ENCODE measurements at regions not wholly inside any gene's neighbourhood (a gene's known extent, or its start where the extent isn't known, plus 50 kb on each side); places are given as distances from the start of the nearest gene placed in this dataset.

- no peak for ATAC-seq (replicated peaks)
- peaks cover 7% of the 10 kb centered on the region for H3K27me3 Mint-ChIP-seq
- peaks cover 10% of the 10 kb centered on the region for H3K4me1 Mint-ChIP-seq
- H3K9me3 Mint-ChIP-seq: no peaks in the 10 kb centered on the region
- H3K4me3 Mint-ChIP-seq: no peak overlapping the region
- H3K36me3 Mint-ChIP-seq (ENCODE audit: low read depth): no peaks in the 10 kb centered on the region
- no peak overlapping the region for H3K27ac Mint-ChIP-seq
Measured at GRCh38 chr3:72307438-72308115, 522.6 kb upstream of the PROK2 start.

DNA sequence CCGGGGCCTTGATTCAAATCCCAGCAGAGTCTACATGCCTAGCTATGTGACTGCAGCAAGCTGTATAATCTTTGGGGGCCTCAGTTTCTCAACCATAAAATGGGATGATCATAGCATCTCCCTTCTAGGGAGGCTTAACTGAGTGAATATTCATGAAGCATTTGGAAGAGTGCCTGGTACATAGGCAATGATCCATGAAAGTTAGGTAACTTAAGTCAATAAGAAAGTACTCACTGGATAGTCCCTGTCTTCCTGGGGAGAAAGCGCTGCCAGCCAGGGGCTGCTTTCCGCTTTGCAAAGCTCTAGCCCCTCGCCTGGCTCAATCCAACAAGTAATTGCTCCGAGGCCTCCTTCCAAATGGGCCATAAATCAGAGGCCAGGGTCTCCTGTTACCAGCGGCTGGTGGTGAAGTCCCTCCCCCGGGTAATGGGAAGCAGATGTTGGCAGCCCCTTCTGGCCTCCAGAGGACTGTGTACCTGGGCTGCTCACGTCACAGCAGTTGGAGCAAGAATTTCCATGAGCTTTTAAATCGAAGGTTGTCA lies 521.9 kb upstream of the PROK2 start:
- H3K36me3 Mint-ChIP-seq (ENCODE audit: low read depth): no peaks in the 10 kb centered on the region
- peaks cover 10% of the 10 kb centered on the region for H3K4me1 Mint-ChIP-seq
- no peak overlapping the region for H3K27ac Mint-ChIP-seq
- H3K27me3 Mint-ChIP-seq: peaks cover 7% of the 10 kb centered on the region
- ATAC-seq (replicated peaks): no peak
- H3K4me3 Mint-ChIP-seq: no peak overlapping the region
- no peaks in the 10 kb centered on the region for H3K9me3 Mint-ChIP-seq

DNA sequence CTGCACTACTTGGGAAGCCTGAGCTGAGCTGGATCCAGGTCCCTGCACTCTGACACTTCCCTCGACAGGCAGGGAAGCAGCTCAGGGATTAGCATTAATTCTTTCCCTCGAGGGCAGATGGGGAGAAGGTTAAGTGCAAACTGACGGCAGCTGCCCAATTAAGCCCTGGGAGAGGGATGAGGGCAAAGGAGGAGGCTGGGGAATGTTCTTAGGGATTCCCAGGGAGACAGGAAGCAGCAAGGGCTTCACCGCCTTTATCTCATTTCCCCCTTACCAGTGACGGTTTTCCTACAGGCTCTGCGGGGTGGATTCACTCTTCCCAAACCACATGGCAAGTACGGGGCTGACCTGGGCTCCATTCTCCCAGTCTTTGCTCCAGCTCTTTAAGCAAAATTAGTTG lies 519.0 kb upstream of the PROK2 start:
- no peak for ATAC-seq (replicated peaks)
- Mint-ChIP-seq H3K27me3 (peaks cover 18% of the 10 kb centered on the region), H3K36me3 (ENCODE audit: low read depth) (no peaks in the 10 kb centered on the region), H3K9me3 (no peaks in the 10 kb centered on the region), H3K4me3 (no peak overlapping the region), H3K4me1 (no peaks in the 10 kb centered on the region), H3K27ac (no peak overlapping the region)

- H3K36me3 Mint-ChIP-seq (ENCODE audit: low read depth): no peaks in the 10 kb centered on the region
- no peaks in the 10 kb centered on the region for H3K4me1 Mint-ChIP-seq
- H3K4me3 Mint-ChIP-seq: no peak overlapping the region
- no peak for ATAC-seq (replicated peaks)
- H3K27me3 Mint-ChIP-seq: peaks cover 18% of the 10 kb centered on the region
- no peaks in the 10 kb centered on the region for H3K9me3 Mint-ChIP-seq
- H3K27ac Mint-ChIP-seq: no peak overlapping the region
Measured at GRCh38 chr3:72301779-72302178, 516.8 kb upstream of the PROK2 start.

GRCh38 chr3:72300621-72301020 lies 515.7 kb upstream of the PROK2 start:
- ATAC-seq (replicated peaks): no peak
- no peaks in the 10 kb centered on the region for H3K4me1 Mint-ChIP-seq

DNA sequence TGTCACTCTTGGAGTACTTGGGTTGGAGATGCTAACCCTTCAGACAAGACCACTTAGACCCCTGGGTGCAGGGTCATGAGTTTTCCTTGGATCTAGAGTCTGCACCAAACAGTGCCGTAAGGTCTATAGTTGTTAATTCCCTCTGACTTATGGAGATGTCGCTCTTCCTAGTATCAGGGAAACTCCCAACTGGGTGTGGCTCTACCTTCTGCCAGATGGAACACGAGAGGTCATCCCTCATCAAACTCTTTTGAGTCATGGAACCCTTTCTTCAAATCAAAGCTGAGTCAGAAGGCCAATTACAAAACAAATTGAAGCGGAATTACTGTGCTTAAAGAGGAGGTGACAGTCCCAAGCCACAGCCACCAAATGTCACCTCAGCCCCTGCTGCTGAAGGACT lies 514.9 kb upstream of the PROK2 start:
- Mint-ChIP-seq H3K9me3 (no peaks in the 10 kb centered on the region), H3K36me3 (ENCODE audit: low read depth) (no peaks in the 10 kb centered on the region), H3K27me3 (peaks cover 12% of the 10 kb centered on the region), H3K4me3 (no peak overlapping the region), H3K27ac (no peak overlapping the region), H3K4me1 (no peaks in the 10 kb centered on the region)
- no peak for ATAC-seq (replicated peaks)

More at GRCh38 chr3:72300621-72301020, 515.7 kb upstream of the PROK2 start:
- Mint-ChIP-seq H3K9me3 (no peaks in the 10 kb centered on the region), H3K27ac (no peak overlapping the region), H3K27me3 (peaks cover 18% of the 10 kb centered on the region), H3K36me3 (ENCODE audit: low read depth) (no peaks in the 10 kb centered on the region), H3K4me3 (no peak overlapping the region)

- no peaks in the 10 kb centered on the region for H3K9me3 Mint-ChIP-seq
- no peak for ATAC-seq (replicated peaks)
- H3K27me3 Mint-ChIP-seq: peaks cover 10% of the 10 kb centered on the region
- H3K4me3 Mint-ChIP-seq: no peak overlapping the region
- no peaks in the 10 kb centered on the region for H3K4me1 Mint-ChIP-seq
- no peaks in the 10 kb centered on the region for H3K36me3 Mint-ChIP-seq (ENCODE audit: low read depth)
- H3K27ac Mint-ChIP-seq: no peak overlapping the region
Measured at GRCh38 chr3:72299321-72299802, 514.4 kb upstream of the PROK2 start.

- H3K36me3 Mint-ChIP-seq (ENCODE audit: low read depth): no peaks in the 10 kb centered on the region
- ATAC-seq (replicated peaks): no peak
Measured at GRCh38 chr3:72298201-72299152, 513.5 kb upstream of the PROK2 start.

DNA sequence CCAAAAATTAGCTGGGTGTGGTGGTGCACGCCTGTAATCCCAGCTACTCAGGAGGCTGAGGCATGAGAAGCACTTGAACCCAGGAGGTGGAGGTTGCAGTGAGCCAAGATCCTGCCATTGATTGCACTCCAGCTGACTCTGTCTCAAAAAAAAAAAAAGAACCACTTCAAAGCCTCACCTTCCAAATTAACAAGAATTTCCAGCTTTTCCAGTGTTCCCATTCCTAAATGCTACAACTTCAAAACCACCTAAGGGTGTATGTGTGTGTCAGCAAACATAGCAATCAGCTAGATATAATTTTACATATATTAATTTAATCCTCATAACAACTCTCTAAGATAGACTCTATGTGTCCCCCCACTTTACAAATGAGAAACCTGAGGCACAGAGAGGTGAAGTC lies 512.5 kb upstream of the PROK2 start:
- Mint-ChIP-seq H3K27me3 (peaks cover 10% of the 10 kb centered on the region), H3K36me3 (ENCODE audit: low read depth) (no peaks in the 10 kb centered on the region), H3K4me3 (no peak overlapping the region), H3K27ac (no peak overlapping the region), H3K9me3 (no peaks in the 10 kb centered on the region), H3K4me1 (no peaks in the 10 kb centered on the region)
- no peak for ATAC-seq (replicated peaks)

More at GRCh38 chr3:72298201-72299152, 513.5 kb upstream of the PROK2 start:
- Mint-ChIP-seq H3K27me3 (peaks cover 10% of the 10 kb centered on the region), H3K27ac (no peak overlapping the region), H3K4me3 (no peak overlapping the region), H3K9me3 (no peaks in the 10 kb centered on the region), H3K4me1 (no peaks in the 10 kb centered on the region)

DNA sequence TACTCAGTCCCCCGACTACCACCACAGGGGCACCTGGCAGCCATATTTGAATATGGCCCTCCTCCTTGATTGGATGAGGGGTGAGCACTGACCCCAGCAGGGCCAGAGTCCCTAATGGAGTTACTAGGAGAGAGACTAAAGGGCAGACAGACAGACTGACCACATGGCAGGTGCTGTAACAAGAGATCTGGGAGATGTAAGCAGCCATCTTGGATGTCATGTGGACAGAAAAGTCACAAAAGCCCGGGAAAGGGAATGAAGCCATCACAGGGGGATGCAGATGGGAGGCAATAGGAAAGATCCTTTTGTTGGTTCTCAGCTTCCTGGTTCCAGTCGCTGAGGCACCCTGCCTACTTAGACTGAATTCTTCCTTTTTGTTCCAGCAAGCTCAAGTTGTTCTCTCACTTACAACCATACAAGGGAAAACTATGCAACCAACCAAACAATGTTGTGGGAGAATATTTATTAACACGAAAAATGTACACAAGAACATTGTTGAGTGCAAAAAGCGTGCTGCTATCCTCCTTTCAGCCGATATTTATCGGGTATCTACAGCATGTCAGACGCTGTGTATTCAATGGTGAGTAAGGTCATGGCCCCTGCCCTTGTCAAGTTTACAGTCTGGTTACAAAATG lies 511.6 kb upstream of the PROK2 start:
- ATAC-seq (replicated peaks): no peak
- Mint-ChIP-seq H3K27me3 (peaks cover 13% of the 10 kb centered on the region), H3K27ac (no peak overlapping the region), H3K4me3 (no peak overlapping the region), H3K9me3 (no peaks in the 10 kb centered on the region), H3K36me3 (ENCODE audit: low read depth) (no peaks in the 10 kb centered on the region), H3K4me1 (no peaks in the 10 kb centered on the region)

- Mint-ChIP-seq H3K4me3 (no peak overlapping the region), H3K4me1 (no peaks in the 10 kb centered on the region), H3K36me3 (ENCODE audit: low read depth) (no peaks in the 10 kb centered on the region), H3K27ac (no peak overlapping the region), H3K27me3 (peaks cover 11% of the 10 kb centered on the region), H3K9me3 (no peaks in the 10 kb centered on the region)
- no peak for ATAC-seq (replicated peaks)
Measured at GRCh38 chr3:72295962-72296450, 511.1 kb upstream of the PROK2 start.

DNA sequence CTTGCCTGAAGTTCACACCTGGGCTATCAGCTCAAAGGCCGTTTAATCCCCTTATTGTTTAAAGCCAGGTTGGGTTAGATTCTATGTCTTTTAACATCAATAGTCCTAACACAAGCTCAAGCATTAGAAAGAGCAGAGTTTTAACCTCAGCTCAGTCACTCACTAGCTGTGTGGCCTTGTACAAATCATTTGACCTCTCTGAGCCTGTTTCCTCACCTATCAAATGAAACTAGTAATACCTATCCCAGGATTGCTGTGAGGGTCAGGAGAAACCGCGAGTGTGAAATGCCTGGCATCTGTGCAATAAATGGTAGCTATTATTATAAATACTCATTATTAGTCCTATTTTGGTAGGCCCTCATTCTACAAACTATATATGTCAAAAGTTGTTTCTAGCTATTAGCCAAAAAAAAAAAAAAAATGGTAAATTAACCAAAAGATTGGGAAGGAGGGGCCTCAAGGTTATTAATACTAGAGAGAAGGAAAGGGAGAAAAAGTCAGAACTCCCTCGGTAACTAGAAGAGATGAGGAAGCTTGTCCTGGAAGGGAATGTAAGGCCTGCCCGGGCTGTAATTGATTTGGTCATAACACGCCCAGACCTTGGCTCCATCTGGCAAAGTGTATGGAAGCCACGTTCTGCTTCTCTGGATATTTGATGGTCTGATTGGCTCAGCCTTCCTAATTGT lies 510.5 kb upstream of the PROK2 start:
- Mint-ChIP-seq H3K27ac (no peak overlapping the region), H3K36me3 (ENCODE audit: low read depth) (no peaks in the 10 kb centered on the region), H3K4me1 (no peaks in the 10 kb centered on the region), H3K27me3 (peaks cover 13% of the 10 kb centered on the region), H3K4me3 (no peak overlapping the region), H3K9me3 (no peaks in the 10 kb centered on the region)
- no peak for ATAC-seq (replicated peaks)

DNA sequence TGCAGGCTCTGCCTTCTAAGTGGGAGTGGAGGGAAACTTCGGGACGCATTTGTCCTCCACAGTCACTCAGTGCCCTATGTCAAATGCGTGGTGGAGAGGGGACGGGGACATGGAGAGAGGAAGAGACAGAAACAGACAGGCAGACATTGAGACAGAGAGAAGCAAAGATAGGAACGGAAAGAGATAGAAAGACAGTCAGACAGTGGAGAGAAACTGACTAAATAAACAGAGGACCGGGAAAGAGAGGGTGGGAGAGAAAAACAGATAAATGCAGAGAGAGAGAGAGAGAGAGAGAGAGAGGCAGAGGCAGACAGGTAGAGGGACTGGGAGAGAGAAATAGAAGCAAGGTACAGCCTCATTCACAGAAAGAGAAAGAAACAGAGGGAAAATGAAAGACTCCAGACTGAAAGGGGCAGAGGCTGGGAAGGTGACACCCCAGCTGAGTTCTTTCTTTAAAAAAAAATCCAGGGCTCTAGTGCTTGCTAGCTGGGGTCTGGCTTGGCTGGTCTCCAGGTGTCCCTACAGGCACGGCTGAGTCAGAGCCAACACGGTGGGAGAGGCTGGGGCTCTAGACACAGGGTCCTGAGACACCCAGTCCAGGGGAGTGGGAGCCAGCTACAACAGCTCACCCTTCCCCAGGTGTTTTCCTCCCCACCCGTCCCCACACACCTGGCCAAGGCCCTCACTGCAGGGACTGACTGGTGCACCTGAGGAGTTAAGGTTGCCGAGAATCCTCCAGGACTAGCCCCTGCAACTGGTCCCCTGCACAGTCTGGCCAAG lies 506.1 kb upstream of the PROK2 start:
- H3K4me3 Mint-ChIP-seq: no peak overlapping the region
- H3K9me3 Mint-ChIP-seq: no peaks in the 10 kb centered on the region
- H3K36me3 Mint-ChIP-seq (ENCODE audit: low read depth): no peaks in the 10 kb centered on the region
- H3K27me3 Mint-ChIP-seq: peaks cover 29% of the 10 kb centered on the region
- peaks cover 4% of the 10 kb centered on the region for H3K4me1 Mint-ChIP-seq
- no peak for ATAC-seq (replicated peaks)
- no peak overlapping the region for H3K27ac Mint-ChIP-seq

Data from activated T-helper 17 cell treated with anti-CD3 and anti-CD28 coated beads, Interleukin-2, amount 50 U/mL, for 72 hours (primary cell).